HG03460 (cell line): ENCODE measurements at regions not wholly inside any gene's neighbourhood (a gene's known extent, or its start where the extent isn't known, plus 50 kb on each side); places are given as distances from the start of the nearest gene placed in this dataset.
"Not testable (repeated sequence)": the region's sequence is repeated elsewhere in the genome, so short reads cannot be mapped to it uniquely, and the experiment has no call there.

ENCODE experiments used
- ATAC-seq: cut with Tn5 transposase; IDR thresholded peaks from one replicate; pipeline ENCODE4 v1.9.1; 2021; ENCODE audit not compliant: unreplicated experiment

- no peak for ATAC-seq
Observed at GRCh38 chr3:157920822-157921700, 185.2 kb downstream of the SHOX2 start.

DNA sequence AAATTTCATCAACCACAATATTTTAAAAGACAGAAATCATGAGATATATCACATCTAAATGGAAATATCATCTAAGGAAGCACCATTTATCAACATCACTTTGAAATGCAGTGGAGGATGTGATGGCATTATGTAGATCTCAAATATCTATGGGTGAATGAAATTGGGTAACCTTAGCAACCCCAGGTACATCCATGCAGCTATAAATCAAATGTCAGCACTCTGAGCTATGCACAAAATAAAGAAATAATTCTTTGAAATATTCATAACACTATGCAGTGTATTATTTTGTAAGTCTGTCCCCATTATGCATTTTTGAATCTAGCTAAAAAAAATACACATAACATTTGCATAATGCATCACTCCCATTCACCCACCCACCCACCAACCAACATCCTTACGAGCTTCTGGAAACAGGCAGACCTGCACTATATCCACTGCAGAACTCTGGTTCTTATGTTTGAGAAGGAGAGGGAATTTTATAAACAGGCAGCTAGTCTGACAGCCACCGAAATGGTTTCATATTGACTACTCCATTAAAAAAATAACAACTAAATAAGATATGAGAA, 186.8 kb downstream of the SHOX2 start:
- no peak for ATAC-seq

DNA sequence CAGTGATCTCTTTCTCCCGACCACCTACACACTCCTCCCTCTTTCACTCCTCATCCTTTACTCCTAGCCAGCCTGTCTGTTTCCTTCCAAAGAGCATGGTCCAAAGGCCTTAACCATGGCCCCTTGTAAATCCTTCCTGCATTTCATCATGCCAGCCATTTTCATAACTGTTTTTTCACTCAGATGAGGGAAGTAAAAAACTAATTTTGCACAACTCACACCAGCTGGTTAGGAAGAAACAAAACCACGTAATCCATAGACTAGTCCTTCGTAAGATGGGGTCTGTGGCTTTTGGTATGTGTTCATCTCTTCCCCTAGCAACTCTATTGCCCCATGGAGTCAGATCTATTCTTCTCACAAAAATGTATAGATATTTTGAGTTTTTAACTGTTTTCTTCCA, 187.8 kb downstream of the SHOX2 start:
- no peak for ATAC-seq

GRCh38 chr3:157916672-157917071, 189.5 kb downstream of the SHOX2 start:
- no peak for ATAC-seq

GRCh38 chr3:157914882-157915281, 191.3 kb downstream of the SHOX2 start:
- ATAC-seq, result no peak

DNA sequence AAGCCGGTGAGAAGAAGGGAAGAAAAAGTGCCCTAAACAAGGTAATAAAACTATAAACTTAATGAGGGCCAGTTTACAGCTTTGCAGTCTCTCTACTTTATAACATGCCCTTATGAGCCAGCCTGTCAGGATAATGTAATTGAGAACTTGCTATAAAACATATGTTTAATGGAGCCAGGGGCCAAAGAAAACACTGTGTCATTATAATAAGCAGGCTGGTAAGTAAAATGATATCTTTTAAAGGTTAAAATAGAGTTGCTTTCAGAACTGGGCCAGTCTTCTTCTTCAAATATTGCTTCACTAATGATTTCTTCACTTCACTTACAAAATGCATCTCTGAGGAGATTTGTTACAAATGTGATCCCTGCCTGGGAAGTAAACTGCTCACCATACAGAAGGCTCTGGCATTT, 192.5 kb downstream of the SHOX2 start:
- ATAC-seq, result no peak

DNA sequence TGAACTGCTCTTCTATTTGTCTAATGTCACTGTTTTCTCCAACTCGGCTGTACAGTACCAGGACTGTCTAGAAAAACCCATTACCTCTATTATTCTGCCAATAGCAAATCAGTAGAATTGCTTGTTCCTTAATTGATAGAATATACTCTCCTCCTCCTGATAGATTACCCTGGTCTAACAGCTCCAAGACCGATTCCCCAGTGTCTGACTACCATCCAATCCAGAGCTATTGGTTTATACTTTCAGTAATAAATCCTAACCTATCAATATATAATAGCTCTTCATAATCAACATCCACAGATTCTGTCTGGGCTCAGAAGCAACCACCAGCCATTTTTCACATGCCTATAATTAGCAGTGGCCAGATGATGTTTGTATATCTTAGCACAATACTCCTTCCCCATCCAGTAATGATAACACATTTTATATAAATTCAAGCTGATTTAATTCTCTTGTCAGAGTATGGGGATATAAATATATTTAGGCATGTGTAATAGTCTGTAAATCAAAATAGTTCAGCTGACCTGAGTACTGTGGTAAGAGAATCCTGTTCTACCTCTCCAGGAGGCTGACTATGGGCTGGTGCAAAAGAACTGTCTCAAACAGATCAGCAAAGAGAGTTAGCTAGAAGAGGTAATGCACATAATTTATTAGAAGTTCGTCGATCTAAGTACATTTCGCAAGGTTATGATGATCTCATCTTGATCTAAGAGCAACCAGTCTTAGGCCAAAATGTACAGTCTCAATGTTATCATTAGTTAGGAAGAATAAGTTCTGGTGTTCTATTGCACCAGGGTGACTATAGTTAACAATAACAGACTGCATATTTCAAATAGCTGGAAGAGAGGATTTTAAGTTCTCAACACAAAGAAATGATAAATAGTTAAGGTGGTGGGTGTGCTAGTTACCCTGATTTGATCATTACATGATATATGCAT, 193.4 kb downstream of the SHOX2 start:
- no peak for ATAC-seq

- ATAC-seq, result no peak
Observed at GRCh38 chr3:157906627-157907026, 199.6 kb downstream of the SHOX2 start.

DNA sequence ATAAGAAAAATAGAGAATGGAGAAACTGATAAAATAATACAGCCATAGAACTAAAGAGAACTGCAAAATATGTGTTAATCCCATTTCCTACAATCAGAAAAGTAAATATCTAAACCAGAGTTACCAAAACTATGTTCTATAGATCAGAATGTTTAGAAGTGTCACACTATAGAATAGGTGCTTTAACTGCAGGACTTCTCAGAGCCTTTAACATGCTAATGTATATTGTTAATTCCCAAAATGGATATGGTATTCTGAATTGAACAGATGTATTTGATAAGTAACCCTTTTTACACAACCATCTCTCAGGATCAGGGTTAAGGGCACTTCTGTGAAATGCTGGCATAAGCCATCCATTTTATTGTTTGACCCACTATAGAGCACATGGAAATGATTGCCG, 200.3 kb downstream of the SHOX2 start:
- no peak for ATAC-seq

- ATAC-seq, result not testable (repeated sequence)
Observed at GRCh38 chr3:157902680-157903079, 203.5 kb downstream of the SHOX2 start.

- no peak for ATAC-seq
Observed at GRCh38 chr3:157888040-157888439, 218.2 kb downstream of the SHOX2 start.

GRCh38 chr3:157876556-157876955, 229.7 kb downstream of the SHOX2 start:
- ATAC-seq, result no peak

GRCh38 chr3:157872902-157873301, 233.3 kb downstream of the SHOX2 start:
- ATAC-seq, result no peak

DNA sequence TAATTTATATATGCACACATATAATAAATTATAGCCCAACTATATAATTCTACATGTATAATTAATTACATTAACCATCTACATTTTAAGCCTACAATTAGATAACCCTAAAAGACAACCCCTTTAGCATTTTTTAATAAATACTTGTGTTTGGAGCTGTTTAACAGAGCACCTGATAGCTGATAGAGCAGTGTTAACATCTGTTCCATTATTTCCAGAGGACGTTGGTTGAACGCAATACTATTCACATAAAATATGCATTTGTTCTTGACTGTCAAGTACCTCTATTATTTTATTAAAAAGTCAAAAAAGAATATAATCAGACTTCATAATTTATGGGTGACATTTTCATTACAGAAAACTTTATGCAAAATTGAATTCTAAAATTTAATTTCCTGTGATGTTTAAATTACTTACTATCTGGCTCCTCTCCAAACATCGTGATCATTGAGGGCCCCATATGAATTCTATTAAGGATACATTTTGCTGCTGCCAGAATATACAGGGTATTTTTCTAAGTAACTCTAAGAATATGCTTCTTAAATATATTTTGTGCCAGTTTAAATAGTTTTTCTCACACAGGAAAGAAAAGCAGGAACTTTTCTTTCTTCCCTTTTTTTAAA, 234.3 kb downstream of the SHOX2 start:
- no peak for ATAC-seq

DNA sequence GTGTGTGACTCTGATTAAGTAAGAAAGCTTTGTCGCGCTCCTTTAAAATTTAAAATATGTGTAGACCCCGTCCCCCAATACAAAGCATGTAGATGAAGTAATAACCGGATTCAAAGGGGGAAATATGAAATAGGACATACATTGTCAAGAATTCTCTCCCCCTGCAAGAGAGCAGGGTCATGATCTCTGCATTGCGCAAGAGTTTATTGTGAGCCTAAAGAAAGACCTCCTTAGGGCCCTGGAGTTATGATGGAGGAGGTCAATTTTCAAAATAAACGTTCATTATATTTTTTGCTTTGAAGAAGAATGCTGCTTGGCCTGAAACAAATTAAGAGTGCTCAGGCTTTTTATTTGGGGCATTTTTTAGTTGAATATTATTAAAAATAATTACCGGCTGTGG, 235.0 kb downstream of the SHOX2 start:
- no peak for ATAC-seq

DNA sequence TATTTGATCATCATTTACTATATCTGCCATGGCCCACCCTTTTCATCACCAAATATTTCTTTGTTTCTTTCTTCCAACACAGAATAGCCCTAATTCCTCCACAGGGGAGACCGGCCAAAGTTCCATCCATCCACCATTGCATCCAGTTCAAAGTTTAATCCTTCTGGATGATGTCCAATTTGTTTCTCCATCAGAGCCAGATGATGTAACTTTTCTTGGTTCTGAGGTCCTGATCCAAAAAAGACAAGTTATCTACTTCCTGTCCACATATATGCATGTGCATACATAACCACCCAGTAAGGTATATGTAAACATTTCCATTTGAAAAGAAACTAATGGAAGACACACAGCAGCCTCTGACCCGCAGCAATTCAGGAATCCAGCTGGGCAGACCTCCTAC, 237.3 kb downstream of the SHOX2 start:
- no peak for ATAC-seq

- ATAC-seq, result no peak
Observed at GRCh38 chr3:157868196-157868595, 238.0 kb downstream of the SHOX2 start.

DNA sequence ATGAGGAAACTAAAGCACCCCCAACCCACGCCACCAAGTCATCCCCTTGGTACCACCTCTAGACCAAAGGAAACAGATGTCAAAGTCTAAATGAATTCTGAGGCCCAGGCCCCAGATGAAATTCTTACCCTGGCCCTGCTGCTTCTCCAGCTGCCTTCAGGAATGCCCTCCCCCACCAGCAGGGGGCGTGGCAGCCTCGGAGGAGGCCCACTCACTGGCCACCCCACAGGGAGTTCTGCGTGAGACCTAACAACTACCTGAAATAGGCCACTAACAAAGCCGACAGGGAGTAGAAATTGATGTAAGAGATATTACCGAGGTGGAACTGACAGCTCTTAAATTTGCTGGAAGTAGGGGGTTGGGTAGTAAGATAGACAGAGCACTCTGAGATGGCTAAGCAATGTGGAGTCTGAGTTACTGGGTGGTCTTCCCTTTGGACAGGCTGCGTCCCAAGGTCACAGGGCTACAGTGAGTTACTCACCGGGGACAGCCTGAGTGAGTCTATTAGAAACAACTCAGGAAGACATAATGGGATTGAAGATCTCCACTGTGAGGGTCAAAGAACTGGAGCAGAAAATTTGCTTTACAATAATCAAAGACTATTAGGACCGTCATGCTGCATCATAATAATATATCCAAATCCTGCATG, 240.7 kb downstream of the SHOX2 start:
- peak; percentile 86 for ATAC-seq

GRCh38 chr3:157861076-157861765, 245.0 kb downstream of the SHOX2 start:
- ATAC-seq, result no peak

DNA sequence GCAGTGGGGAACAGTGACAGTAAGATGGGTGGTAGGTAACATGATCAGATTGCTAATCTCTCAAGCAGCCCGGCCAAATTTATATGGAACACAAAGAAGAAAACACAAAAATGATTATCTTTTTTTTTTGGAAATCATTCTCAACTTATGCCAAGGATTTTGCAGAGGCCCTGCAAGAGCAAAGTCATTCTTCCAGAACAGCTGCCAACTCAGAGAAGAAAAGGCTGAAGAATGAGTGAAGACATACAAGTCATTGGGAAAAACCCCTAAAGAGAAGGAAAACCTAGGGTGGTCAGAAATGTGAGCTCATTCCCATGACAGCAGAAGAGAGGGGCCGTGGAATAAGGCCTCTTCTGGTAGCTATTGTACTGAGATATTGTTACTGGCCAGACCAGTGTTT, 246.7 kb downstream of the SHOX2 start:
- ATAC-seq, result no peak
